GM19463 (cell line): ENCODE measurements at regions not wholly inside any gene's neighbourhood (a gene's known extent, or its start where the extent isn't known, plus 50 kb on each side); places are given as distances from the start of the nearest gene placed in this dataset.

ENCODE experiments used
- ATAC-seq: cut with Tn5 transposase; IDR thresholded peaks from one replicate; pipeline ENCODE4 v1.9.1; 2021; ENCODE audit warnings: mild to moderate bottlenecking, moderate library complexity; ENCODE audit not compliant: unreplicated experiment

DNA sequence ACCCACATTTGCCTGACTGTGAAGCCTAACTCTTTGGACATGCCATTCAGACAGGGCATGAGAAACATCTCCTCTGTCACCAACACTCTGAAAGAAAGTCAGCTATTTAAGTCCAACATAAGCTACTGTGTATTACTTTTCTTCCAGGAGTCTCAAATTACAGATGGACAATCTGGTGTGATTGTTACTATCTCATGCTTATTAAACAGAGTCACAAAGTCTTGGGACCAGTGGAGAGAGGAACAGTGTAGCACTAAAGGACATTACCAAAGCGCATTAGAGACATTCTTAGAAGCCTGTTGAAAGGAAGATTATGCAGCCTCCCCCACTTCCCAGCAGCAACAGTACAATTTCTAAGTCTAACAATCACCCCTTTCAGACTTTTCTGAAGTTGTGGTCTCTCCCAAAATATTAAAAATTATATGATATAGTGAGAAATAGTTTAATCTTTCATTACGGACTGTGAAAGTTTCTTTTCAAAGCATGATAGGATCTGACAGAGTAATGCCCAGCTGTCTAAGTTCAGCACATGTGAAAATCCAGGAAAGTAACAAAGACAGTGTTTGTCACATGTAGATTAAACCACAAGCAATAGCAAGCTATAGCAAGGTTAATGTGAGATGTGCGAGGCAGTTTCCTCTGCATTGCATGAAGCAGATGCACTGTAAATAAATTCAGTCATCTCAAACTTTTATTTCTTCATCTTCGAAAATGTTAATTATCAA, 280.9 kb upstream of the FZD8 start:
- no peak for ATAC-seq

DNA sequence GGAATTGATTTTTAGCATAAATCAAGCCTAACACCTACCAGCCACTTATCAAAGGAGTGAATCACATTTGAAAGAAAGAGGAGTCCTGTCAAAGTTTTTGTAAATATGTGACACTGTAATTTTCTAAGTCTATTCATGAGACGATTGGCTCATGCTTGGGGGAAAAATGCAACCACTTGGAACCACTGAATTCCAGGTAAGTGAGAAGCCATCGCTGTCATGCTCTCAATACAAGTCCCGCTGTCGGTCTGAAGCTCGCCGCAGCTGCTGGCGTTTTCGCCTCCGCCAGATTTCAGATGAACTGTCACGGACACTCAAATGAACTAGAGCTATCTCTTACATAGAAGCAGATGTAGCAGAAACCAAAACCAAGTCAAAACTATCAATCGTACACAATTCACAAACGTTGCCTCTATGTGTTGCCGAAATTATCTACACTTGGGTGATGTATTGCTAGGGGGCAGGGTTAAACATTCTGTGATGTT, 279.8 kb upstream of the FZD8 start:
- no peak for ATAC-seq

DNA sequence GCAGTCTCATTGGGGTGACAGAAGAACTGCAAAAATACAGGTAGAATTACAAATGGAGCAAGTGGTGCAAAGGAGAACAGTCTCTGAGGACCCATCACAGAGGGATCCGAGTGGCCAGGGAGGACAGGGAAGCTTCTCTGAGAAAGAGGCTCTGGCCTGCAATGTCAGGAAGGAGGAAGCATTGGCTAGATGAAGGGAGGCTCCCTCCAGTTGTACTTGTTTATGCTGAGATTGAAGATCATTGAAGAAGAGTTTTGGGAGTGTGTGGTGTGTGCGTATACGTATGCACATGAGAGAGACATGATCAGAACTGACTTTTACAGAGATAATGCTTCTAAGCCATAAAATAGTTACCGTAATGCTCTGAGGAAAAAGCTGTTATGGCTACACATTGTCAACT, 274.7 kb upstream of the FZD8 start:
- no peak for ATAC-seq

DNA sequence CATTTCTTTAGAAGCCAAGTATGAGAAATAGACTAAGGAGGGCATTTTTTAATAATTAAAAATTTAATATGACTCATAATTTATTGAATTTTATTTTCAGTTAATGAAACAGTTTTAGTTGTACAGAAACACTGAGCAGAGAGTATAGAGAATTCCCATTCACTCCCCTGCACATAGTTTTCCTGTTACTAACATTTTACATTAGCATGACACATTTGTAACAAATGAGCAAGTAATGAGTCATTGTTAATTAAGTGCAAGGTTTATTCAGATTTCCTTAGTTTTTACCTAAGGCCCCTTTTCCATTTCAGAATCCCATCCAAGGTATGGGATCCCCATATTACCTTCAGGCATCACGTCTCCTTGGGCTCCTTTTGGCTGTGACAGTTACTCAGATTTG, 271.5 kb upstream of the FZD8 start:
- no peak for ATAC-seq

DNA sequence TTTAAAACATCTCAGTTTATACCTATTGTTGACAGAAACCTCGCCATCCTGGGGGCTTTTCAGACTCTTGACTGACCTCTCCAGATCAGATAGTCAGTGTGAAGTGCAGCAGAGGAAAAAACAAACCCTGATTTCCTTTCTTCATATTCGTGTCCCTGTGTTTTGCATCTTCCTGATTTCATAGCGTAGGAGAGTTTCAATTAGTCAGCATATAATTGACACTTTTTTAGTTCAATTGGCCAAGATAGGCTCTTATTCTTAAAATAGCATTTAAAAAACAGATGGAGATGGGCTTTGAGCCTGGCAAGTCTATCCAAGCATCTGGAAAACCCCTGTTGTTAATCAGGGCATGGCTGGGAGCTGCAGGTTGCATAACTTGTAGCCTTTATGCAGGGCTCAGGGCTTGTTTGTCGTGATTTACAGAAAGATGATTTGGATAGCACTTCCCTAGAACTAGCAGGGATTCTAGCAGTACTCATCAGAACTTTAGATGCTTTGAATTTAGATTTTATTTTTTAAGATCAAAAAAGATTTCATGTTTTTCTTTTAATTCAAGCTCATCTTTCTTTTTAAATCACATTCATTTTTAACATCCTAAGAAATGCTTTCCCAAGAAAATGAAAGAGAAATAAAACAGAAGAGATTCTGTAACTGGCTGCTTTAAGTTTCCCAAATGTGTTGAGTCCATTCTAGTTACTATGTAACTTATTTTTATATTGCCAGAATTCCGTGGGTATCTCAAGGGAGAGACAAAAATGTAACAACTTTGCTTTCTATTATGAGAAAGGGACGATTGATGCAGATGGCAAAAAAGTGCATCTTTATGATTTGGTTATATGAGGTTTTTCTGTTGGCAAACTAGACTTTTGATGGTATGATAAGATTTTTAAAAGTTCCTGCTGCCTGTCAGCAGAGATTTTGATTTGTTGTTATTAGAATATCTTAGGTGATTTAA, 270.8 kb upstream of the FZD8 start:
- no peak for ATAC-seq

DNA sequence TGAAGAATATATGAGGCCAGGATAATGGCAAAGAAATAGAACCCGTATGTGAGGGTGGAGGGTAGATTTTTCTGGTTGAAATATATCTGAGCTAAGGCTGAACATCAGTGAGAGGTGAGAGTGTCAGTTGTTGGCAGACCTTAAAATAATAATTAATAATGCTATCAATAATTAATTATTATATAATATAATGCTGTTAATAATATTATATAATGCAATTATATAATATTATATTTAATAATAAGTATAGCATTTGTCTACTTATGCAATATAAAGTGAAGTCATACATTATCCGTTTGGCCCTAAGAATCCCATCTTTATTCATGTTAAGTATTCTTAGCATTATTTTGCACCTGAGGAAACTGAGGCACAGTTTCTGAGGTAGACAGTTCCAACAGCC, 269.9 kb upstream of the FZD8 start:
- ATAC-seq: no peak

DNA sequence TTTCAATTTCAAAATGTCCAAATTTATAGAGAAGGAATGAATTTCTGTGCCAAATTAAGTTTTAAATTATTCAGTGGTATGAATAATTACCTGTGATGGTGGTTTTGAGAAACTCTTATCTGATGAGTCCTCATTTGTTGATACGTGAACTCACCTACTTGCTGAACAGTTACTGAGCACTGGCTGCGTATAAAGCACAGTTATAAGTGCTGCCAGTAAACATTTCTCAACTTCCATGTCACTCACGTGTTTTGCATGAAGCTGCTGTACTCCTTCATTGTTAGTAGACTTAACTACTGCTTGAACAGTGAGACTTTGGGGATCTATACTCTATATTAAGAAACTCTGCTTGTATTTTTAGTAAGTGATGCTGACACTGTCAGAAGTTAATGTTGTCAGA, 269.1 kb upstream of the FZD8 start:
- no peak for ATAC-seq

DNA sequence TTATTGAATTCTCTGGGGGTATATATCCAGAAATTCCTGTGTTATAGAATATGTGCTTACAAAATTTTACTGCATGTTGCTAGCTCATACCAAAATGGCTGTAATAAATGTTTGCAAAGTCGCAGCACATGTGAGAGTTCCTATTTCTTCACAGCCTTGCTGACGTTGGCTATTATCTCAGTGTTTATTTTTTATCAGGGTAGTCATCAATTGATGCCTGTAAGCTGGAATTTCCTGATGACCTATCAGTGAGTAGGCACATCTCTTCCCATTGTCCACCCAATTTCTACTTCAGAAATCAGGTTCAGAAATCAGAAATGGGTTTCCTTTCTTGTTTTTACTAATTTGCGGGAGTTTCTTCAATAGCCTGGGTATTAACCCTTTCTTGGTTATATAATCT, 268.1 kb upstream of the FZD8 start:
- ATAC-seq: no peak

DNA sequence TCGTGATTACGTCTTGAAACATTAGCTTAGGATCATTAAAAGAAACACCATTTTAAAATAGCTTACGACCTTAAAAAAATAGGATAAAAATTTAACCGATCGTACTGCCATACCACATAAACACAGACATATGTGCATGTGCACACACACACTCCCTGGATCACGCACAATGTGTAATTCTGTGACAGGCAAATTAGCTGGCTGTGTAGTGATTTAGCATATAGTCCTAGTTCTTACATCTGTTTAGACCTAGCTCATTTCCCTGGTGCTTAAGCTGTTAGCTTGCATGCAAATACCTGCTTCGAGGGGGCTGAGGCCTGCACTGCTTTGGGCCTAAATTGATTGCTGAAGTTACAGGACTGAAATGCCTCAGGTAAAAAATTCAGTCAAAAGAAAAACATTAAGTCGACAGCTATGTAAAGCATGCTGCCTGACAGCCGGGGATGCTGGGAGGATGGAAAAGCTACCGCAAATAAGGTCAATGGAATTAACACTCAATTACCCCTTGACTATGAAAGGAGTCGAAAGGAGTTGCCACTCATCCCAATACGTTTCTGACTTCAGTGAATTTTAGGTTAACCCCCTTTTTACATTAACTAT, 267.1 kb upstream of the FZD8 start:
- ATAC-seq: no peak

DNA sequence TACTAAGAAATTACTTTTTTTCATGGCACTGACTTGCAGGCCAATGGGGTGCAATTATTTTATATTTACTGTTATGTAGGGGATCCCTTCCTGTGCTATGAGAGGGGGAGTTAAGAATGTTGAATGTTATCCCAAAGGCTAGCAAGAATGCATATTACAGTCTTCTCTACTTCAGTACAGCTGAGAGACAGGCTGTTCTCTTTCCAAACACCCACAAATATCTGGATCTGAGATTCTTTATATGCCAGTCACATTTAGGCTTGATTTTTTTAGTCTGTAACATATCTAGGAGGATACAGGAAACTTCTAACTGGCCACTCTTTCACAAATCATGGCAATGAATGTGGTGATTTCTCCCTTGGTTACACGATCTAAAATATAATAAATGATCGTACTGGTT, 266.4 kb upstream of the FZD8 start:
- ATAC-seq: no peak

DNA sequence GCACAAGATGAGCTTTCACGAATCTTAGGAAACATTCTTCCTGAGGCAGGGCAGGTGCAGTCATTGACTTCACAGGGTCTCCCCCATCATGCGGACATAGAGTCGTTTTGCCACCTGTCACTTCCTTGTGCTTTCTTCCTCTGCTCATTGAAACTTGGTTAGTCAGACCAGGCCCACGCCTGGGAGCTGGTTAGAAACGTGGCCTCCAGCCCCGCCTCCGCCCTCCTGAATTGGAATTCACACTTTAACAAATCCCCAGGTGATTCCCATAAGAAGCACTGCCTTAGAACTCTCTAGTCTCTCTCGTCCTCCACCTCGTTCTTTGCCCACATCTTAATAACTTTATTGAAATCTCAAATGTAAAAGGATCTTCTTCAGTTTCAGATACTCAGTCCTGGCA, 265.5 kb upstream of the FZD8 start:
- ATAC-seq: no peak

DNA sequence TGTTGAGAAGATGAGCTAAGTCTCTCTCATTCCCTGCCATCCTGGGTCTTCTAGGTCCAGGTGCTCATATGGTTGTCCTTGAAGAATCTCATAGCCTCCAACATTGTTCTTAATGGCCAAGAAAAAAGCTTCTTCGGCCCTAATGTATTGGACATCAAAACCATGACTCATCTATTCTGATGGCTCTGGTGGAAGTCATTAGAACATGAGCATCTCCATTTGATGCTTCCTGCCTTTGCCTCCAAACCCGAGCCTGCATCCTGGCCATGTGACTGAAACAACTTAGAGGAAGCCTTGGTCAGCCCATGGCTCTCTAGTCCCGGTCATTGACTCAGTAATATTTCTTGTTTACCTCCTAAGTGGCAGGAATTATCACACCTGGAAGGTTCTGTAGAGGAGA, 264.1 kb upstream of the FZD8 start:
- no peak for ATAC-seq

DNA sequence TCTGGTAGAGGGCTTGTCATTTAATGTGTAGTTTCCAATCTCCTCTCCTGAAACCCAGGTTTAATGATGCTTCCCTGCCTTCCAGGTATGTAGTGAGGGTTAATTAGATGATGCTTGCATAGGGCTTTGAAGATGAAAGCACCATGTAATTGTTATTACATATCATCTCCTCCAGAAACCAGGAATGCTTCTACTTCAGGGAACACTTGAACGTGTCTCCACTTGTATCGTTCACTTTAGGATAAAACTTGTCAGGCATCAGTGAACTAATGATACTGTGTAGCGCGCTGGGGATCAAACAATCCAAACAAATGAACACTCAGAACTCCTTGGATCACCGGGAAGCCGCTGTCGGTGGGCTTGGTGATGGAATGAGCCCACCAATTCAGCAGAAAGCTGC, 260.9 kb upstream of the FZD8 start:
- no peak for ATAC-seq

DNA sequence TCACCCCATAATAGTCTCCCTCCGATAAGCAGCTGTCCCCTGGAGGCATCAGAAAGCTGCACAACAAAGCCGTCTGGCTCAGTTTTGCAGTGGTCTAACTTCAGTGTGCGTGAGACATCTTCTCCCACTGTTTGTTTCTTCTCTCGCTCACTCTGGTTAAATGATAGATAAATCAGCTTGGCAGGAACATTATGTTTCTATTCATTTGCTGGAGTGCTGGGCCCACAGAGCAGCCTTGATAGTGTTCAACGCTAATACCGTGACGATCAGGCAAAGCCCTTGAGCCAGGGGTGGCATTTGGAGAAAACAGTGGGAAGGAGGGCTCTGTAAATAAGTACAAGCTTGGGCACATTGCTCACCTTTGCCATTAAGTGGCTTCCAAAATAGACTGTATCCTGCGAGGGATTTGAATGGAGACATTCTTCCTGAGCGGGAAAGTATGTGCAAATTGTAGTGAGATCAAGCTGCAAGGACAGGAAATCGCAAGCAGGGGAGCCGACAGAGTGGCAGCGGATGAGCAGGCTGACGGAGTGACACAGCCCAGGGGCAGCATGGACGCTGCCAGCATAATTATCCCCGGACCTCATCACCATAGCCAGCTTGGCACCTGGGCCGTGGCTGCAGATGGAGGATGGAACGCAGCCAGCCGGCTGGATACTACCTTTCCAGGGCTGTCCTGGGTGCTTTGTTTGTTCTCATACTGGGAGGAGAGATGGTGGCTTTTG, 256.8 kb upstream of the FZD8 start:
- ATAC-seq: no peak

DNA sequence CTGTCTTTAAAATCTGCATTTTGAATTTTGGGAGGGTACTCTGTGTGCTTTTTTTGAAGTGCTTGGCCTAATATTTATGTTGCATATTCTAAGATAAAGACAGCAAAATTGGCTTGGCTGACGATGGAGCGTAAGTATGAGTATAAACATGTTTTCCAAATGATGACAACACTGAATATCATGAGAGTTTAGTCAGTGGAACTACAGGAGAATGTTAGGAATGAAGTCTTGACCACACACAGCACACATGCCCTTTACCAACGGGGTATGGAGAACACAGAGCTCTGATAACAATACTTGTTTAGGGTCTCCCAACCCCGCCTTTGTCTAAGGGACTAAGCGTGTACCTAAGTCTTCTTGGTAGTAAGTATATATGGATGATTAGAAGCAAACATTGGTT, 253.9 kb upstream of the FZD8 start:
- no peak for ATAC-seq

DNA sequence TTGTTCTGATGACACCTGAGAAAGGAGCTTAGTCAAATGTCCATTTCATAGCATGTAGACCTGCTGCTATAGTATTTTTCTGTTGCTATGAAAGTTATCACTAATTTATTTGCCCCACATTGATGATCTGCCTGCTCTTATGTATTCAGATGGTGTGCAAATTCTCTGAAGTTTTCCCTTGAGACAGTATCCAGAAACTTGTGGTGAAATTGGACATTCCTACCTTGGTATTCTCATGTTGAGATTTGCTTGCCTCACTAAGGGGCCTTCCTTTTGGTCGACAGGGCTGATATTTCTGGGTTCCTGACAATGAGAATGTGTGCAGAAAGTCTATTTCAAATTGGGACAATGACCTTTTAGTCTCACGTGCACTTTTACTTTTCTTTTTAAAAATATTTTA, 253.2 kb upstream of the FZD8 start:
- no peak for ATAC-seq

DNA sequence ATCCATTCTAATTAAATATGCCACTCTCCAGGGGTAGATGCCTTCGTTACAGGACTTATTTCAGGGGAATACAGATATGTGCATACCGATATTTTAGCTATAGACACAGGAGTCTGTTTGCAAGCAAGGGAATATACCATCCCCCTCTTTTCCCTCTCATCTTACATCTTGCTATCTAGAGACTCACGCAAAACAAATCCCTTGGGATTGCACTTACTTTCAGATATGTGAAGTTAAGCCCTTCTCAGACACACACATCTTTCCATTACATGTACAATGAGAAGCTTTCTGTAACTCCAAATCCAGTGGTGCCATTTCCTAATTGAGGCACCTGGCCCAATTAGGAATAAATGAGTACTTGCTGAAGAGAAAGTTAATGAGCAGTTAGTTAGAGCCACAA, 250.4 kb upstream of the FZD8 start:
- no peak for ATAC-seq

DNA sequence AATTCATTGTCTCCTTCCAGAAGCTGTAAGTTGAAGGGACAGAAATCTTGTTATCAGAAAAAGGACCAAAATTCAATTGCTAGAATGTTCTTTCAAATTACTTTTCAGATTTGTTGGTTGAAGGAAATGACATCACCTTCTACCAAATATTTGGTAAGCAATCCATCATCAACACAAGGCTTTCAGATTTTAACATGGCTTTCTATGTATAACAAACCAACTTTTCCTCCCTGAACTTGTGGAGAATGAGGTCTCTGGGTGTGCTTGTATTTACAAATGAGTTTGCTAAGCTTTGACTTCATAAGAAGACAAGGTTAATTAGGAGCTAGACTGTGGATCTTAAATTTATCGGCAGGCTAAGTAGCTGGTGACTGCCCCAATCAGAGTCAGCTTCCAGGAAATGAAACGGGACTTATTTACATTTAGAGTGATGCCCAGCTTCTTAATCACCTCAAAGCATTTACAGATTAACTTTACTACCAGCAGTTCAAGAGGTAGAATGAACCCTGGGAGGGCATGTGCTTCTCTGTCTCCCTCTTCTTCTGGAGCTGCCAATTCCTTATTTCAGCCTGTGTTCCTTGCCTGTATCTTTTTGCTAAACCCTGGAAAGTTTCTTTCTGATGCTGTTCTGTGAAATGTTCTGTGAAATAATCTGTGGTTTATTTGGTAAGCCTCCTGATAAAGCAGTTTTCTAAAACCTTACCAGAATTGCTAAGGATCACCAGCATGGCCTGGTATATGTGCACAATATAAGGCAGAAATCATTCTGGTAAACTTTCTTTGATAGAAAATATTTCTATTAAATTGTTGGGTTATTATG, 248.8 kb upstream of the FZD8 start:
- ATAC-seq: no peak

DNA sequence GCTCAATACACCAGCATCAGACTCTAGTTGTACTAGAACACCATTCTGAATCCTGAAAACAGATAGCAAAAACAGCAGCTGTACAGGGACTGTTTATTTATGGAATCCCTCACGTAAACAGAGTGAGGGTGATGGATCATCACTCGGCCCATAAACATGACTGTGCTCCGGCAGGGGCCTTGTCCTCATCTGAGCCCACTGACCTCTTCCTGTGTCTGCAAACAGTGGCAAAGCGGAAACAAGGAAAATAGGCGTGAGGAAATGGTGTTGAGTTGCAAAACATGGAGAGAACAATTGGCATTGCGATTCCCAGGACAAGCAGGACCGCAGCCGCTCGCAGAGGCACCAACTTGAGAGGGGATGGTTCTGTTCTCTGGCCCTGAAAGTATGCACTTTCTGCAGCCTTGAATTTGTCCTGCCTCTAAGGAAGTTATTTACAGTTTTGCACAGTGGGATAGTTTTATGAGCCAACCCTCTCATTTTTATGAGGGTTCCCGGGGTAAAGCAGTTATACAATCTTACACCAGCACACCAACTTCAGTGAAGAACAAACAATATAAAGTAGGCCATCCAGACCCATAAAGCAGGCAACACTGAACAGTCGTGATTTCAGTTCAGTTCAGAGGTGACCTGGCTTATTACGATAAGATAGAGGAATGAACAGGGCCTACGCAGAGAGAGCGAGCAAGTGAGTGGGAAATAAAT, 248.0 kb upstream of the FZD8 start:
- ATAC-seq: no peak

DNA sequence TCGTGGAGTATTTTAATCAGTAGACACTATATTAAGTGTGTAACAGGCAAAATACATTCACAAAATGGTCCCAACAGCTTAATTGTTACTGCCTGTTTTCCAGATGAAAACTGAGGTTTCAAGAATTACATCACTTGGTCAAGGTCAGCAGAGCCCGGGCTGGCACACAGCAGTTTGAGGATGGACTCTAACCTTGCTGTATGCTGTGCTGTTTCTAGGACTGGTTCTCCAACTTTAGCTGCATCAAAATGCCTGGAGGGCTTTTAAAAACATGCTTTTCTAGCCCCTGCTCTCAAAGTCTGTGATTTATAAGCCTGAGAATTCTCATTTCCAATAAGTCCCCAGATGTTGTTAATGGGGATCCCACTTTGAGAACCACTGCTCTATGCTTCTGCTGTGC, 247.1 kb upstream of the FZD8 start:
- no peak for ATAC-seq
